ENCODE measurements at regions not wholly inside any gene's neighbourhood (a gene's known extent, or its start where the extent isn't known, plus 50 kb on each side); places are given as distances from the start of the nearest gene placed in this dataset.

DNA sequence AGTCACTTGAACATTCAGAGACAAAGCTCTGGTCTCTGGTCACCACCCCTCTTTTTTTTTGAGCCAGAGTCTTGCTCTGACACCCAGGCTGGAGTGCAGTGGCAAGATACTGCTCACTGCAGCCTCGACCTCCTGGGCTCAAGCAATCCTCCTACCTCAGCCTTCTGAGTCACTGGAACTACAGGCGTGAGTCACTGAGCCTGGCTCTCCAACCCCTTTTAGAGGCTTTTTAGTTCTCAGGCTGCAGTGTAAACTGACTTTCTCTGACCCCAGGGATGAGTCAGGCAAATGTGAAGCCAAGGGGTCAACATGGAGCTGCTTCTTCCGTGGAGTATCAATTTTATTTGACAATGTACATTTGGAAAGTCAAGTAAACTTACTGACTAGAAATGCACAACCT, 229.2 kb downstream of the PTTG2 start:
- Mint-ChIP-seq H3K4me3 (no peak overlapping the region), H3K36me3 (no peaks in the 10 kb centered on the region), H3K27ac (no peak overlapping the region), H3K9me3 (no peaks in the 10 kb centered on the region), H3K27me3 (peaks cover 10% of the 10 kb centered on the region), H3K4me1 (peaks cover 2% of the 10 kb centered on the region)
- no peak for ATAC-seq

DNA sequence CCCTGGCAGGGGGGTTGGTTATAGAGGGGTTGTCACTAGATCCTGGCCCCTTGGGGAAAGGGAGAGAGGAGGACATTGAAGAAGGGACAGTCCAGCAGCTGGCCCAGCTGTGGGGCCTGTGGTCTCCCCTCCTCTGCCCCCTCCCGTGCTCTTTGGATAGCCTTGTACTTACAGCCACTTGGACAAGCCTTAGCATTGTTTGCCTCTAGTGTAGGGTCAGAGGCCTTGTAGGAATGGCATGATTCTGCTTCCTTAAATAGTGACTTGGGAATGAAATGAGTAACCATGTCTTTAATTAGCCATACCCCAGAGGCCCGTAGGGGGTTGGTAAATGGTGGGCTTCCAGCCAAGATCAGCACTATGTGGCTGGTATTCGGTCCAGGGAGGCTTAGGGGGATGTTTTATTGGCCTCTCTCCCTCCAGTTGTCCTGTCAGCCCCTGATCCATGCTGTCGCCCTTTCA, 230.6 kb downstream of the PTTG2 start:
- ATAC-seq, result no peak
- no peak overlapping the region for H3K4me3 Mint-ChIP-seq
- peaks cover 13% of the 10 kb centered on the region for H3K27me3 Mint-ChIP-seq
- peaks cover 6% of the 10 kb centered on the region for H3K4me1 Mint-ChIP-seq
- H3K9me3 Mint-ChIP-seq, result no peaks in the 10 kb centered on the region
- H3K27ac Mint-ChIP-seq, result no peak overlapping the region
- H3K36me3 Mint-ChIP-seq, result no peaks in the 10 kb centered on the region

DNA sequence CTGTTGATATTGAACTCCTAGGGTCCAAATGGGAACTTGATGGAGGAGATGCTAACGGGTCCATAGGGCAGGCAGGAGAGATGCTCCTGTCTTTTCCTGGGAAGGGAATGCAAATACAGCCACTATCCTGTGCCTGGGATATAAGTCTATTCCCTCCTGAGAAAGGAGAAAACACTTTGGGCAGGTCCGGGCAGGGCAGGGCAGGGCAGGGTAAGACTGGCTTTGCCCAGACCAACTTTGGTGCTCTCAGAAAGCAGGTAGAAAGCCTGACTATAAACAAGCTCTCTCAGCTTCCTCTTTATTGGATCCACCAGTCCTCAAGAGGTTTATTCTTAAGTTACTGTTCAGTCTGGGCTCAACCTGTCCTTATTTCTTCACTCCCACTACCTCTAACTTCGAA, 232.3 kb downstream of the PTTG2 start:
- Mint-ChIP-seq H3K9me3 (no peaks in the 10 kb centered on the region), H3K36me3 (no peaks in the 10 kb centered on the region), H3K4me3 (no peak overlapping the region), H3K4me1 (peaks cover 6% of the 10 kb centered on the region), H3K27ac (no peak overlapping the region), H3K27me3 (peaks cover 18% of the 10 kb centered on the region)
- ATAC-seq, result no peak

DNA sequence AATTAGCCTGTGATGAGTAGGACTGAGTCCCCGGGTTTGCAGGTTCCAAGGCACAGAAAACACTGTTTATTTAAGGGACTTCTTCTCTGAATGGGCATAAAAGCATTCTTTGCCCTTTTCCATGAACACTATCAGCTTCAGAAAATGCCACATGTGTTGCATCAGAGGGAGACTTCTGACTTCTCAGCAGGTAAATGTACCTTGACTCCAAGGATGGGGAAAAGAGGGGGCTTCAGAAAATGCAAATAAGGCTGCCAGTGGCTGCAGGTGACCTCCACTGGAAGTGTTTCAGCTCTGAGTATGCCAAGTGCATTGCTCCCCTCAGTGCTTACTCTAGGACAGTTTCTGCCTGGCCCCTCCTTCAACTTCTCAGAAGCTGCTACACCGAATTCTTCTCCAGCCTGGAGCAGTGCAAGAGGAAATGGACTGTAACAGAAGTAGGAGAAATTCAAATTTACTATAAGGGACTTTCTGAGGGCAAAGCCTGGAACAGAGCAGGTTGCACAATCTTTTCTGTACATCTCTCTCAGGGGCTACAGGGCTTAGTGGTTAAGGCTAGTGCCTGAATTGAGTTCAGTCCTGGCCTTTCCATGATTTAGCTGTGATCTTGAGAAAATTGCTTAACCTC, 233.2 kb downstream of the PTTG2 start:
- H3K4me1 Mint-ChIP-seq, result peaks cover 6% of the 10 kb centered on the region
- no peak overlapping the region for H3K4me3 Mint-ChIP-seq
- peaks cover 18% of the 10 kb centered on the region for H3K27me3 Mint-ChIP-seq
- no peaks in the 10 kb centered on the region for H3K36me3 Mint-ChIP-seq
- H3K9me3 Mint-ChIP-seq, result no peaks in the 10 kb centered on the region
- H3K27ac Mint-ChIP-seq, result no peak overlapping the region
- ATAC-seq, result no peak

DNA sequence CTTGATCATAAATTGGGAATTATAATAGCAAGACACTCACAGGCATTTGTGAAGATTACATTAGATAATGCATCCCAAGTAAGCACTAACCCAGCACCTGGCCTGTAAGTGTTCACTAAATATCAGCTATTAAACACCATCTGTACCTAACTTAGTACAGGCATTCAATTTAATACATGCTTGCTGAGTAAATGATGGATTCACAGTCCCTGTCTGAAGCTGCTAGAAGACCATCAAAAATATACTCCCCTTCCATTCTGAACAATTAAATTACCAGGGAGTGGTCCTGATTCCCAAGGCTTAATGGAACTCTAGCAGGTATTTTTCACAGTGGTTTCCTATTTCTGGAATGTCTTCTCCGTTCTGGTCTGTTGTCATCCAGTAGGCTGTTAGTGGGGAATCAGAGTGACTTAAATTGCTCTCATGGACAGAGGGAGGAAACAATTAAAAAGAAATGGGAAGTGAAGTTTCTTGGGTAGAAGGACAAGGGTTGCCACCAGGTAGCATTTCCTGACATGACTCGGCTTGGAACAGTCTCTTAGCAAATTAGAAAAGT, 233.9 kb downstream of the PTTG2 start:
- Mint-ChIP-seq H3K36me3 (no peaks in the 10 kb centered on the region), H3K4me1 (peaks cover 6% of the 10 kb centered on the region), H3K4me3 (no peak overlapping the region), H3K27ac (no peak overlapping the region), H3K27me3 (peaks cover 18% of the 10 kb centered on the region), H3K9me3 (no peaks in the 10 kb centered on the region)
- ATAC-seq, result peak; percentile 28

DNA sequence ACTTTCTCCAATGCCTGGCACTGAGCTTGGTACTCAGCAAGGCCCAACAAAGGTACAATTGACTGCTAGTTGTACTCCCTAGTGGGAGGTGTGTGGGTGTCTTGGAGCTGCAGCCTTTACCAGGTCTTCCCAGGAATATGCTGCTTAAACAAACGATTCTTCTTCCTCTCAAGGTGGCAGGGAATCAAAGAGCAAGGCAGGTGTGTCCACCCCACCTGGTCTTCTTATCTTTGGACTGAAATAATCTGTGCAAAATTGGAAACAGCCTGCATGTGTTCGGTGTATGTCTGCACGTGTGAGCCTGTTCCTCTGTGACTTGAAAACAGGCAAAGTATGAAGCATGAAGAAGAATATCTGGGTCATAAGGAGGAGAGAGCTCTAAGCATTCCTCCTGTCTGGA, 235.3 kb downstream of the PTTG2 start:
- H3K27ac Mint-ChIP-seq, result no peak overlapping the region

DNA sequence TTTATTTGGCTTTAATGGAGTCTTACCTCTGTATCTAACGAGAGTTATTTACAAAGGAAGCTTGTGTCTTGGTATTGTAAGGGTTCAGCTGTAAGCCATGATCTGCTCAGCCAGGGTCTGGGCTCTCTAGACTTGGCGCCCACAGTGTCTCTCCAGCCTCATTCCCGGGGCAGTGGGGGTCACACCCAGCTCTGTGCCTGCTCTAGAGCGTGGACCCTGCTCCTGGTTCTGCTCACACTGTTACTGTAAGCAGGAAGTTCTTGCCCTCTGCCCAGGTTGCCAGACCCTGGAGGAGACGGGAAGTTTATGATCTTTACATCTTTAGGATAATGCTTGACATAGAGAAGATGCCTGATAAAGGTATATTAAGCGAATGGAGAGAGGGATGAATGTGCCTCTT, 235.7 kb downstream of the PTTG2 start:
- no peak overlapping the region for H3K27ac Mint-ChIP-seq

More for the DNA sequence above, 235.3 kb downstream of the PTTG2 start:
- Mint-ChIP-seq H3K27me3 (peaks cover 18% of the 10 kb centered on the region), H3K4me3 (no peak overlapping the region), H3K9me3 (no peaks in the 10 kb centered on the region), H3K36me3 (no peaks in the 10 kb centered on the region), H3K4me1 (peaks cover 6% of the 10 kb centered on the region)
- ATAC-seq, result no peak

DNA sequence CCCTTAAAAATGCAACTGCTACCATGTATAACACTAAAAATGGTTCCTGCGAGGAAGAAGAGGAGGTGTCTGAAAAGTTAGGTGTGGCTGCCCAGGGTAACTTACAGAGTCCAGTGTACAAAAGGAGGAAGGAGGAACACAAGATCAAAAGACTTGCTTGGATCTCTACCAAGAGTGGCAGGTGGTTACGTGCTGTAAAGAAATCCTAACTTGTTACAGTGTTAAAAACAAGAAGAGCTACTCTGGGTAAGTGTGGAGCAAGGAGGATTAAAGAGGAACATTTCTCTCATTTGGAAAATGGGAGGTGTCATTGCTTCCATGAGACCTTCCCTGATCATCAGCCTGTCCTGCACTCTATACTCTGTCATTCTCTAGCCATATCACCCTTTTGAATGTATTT, 242.0 kb downstream of the PTTG2 start:
- Mint-ChIP-seq H3K4me3 (no peak overlapping the region), H3K27ac (no peak overlapping the region), H3K27me3 (no peaks in the 10 kb centered on the region), H3K4me1 (no peaks in the 10 kb centered on the region), H3K9me3 (peaks cover 3% of the 10 kb centered on the region), H3K36me3 (no peaks in the 10 kb centered on the region)
- no peak for ATAC-seq

More for the DNA sequence above, 235.7 kb downstream of the PTTG2 start:
- H3K27me3 Mint-ChIP-seq, result peaks cover 18% of the 10 kb centered on the region
- H3K36me3 Mint-ChIP-seq, result no peaks in the 10 kb centered on the region
- H3K4me1 Mint-ChIP-seq, result peaks cover 6% of the 10 kb centered on the region
- no peaks in the 10 kb centered on the region for H3K9me3 Mint-ChIP-seq
- no peak overlapping the region for H3K4me3 Mint-ChIP-seq
- no peak for ATAC-seq

DNA sequence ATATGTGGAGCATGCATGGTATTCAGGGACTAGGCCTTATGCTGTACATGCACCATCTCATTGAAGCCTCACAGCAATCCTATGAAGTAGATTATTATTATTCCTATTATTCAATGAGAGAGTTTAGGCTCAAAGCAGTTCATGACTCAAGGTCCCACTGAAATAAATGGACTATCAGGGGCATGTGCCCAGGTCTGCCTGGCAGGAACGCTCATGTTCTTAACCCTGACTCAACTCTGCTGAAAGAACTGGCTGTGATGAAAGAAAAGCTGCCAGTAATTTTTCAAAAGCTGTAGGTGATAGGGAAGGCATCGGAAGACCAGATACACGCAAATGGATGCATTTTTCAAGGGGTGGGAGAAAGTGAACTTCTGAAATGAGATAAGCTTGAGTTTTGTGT, 243.4 kb downstream of the PTTG2 start:
- H3K9me3 Mint-ChIP-seq, result peaks cover 6% of the 10 kb centered on the region
- H3K4me1 Mint-ChIP-seq, result no peaks in the 10 kb centered on the region
- ATAC-seq, result no peak
- H3K27ac Mint-ChIP-seq, result no peak overlapping the region
- H3K4me3 Mint-ChIP-seq, result no peak overlapping the region
- H3K27me3 Mint-ChIP-seq, result no peaks in the 10 kb centered on the region
- H3K36me3 Mint-ChIP-seq, result no peaks in the 10 kb centered on the region

DNA sequence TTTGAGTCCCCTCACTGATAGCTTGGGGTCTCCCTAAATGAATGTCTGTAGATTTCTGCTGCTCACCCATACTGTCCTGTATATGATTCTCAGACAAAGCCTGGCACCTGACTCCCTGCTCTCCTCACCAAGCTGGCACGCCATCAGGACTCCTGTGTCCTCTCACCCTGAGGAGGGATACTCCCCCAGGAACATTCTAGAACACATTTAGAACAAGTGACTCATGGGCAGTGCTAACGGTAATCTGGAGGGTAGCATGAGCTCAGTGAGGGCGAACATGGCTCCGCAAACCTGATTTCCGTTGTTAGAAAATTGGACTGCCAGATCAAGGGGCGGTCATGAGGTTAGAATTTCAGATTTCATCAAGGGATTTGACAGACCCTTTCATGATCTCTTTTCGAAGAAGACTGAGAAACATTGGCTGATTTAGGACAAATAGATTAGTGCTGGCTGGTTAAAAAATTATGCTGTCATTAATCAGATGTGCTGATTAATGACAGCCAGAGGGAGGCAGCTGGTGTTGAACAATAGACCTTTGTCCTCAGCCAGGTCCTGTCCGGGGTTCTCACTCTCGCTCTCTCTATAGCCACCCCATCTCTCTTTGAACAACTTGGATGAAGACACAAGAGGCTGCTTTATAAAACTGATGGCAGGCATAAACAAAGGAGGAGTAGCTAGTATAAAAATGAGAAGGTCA, 244.3 kb downstream of the PTTG2 start:
- no peak overlapping the region for H3K27ac Mint-ChIP-seq
- ATAC-seq, result no peak
- H3K4me1 Mint-ChIP-seq, result no peaks in the 10 kb centered on the region
- peaks cover 6% of the 10 kb centered on the region for H3K9me3 Mint-ChIP-seq
- no peaks in the 10 kb centered on the region for H3K27me3 Mint-ChIP-seq
- H3K4me3 Mint-ChIP-seq, result no peak overlapping the region
- no peaks in the 10 kb centered on the region for H3K36me3 Mint-ChIP-seq

DNA sequence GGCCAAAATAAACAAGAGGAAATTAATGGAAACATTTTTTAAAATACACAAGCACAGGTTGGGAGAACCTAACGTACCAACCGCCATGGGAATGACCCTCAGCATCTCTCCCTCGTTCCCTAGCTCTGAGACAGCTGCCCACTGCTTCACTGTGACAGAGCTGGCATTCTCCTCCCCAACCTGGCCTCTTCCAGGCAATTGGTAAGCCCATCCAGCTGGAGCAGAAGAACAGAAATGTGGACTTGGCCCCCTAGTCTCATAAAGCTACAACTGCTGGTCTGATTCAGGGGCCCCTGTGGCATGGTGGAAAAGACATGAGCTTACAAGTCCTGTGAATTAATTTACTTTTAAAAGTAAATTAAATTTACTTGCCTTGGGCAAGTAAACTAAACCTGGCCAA, 245.1 kb downstream of the PTTG2 start:
- no peaks in the 10 kb centered on the region for H3K4me1 Mint-ChIP-seq

DNA sequence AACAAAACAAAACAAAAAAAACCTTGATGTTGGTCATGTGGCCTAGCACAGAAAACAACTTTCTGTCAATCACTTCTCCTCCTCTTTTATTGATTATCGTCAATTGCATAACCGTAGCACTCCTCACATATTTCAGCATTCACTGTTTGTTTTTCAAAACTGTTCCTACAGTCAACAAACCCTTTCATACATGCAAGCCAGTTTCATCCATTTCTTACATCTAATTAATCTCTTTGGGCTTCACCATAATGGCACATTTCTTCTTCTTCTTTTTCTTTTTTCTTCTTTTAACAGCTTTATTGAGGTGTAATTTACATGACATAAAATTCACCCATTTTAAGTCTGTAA, 246.9 kb downstream of the PTTG2 start:
- H3K36me3 Mint-ChIP-seq, result no peaks in the 10 kb centered on the region
- H3K4me1 Mint-ChIP-seq, result no peaks in the 10 kb centered on the region
- no peak overlapping the region for H3K4me3 Mint-ChIP-seq
- peaks cover 6% of the 10 kb centered on the region for H3K9me3 Mint-ChIP-seq
- ATAC-seq, result no peak
- no peak overlapping the region for H3K27ac Mint-ChIP-seq
- no peaks in the 10 kb centered on the region for H3K27me3 Mint-ChIP-seq

More for the DNA sequence above, 245.1 kb downstream of the PTTG2 start:
- Mint-ChIP-seq H3K36me3 (no peaks in the 10 kb centered on the region), H3K27ac (no peak overlapping the region), H3K9me3 (peaks cover 6% of the 10 kb centered on the region), H3K4me3 (no peak overlapping the region), H3K27me3 (no peaks in the 10 kb centered on the region)
- ATAC-seq, result no peak

DNA sequence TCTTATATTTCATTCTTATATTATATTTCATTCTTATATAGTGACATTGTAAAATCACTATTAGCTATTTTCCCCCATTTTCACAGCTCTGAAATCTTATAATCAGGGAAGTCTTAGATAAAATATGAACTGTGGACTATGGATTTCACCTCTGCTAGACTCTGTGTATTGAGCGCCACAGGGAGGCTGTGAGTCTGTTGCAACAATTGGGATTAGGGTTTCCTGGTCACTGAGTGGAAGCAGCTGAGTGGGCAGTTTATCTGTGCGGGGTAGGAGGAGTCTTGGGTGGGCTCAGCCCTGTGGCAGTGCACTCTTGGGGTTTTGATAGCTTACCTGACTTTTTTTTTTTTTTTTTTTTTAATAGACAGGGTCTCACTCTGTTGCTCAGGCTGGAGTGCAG, 249.5 kb downstream of the PTTG2 start:
- Mint-ChIP-seq H3K4me3 (no peak overlapping the region), H3K4me1 (peaks cover 7% of the 10 kb centered on the region), H3K9me3 (peaks cover 6% of the 10 kb centered on the region), H3K27ac (no peak overlapping the region), H3K27me3 (no peaks in the 10 kb centered on the region), H3K36me3 (no peaks in the 10 kb centered on the region)
- no peak for ATAC-seq

DNA sequence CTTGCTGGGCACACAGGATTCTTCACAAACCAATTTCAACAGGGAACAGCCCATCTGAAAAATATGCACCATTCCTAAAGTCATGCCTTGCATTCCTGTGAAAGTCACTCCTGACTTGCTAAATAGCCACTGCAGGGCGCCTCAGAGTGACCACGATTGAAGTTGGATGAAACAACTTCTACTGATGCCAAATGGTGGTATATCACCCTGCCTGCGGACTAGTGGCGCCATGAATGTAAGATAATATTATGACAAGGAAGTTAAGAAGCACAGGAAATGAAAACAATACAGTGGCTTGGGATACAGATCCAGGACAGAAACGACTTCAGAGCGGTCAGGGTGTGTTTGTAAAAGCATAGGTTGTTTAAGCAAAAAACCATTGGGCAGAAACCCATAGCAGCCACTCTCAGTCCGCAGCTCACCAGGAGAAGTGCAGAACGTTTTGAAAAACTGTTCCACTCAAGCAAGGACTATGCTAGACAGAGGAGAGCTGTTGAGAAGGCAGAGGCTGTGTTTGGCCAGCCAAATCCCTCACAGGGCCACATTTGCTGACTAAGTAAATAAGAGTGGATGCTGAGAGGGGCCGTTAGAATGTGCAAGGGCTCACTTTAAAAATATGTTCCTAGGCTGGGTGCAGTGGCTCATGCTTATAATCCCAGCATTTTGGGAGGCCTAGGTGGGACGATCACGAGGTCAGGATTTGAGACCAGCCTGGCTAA, 250.4 kb downstream of the PTTG2 start:
- peaks cover 7% of the 10 kb centered on the region for H3K4me1 Mint-ChIP-seq
- ATAC-seq, result no peak
- no peak overlapping the region for H3K4me3 Mint-ChIP-seq
- H3K27me3 Mint-ChIP-seq, result no peaks in the 10 kb centered on the region
- no peak overlapping the region for H3K27ac Mint-ChIP-seq
- H3K9me3 Mint-ChIP-seq, result peaks cover 8% of the 10 kb centered on the region
- no peaks in the 10 kb centered on the region for H3K36me3 Mint-ChIP-seq

DNA sequence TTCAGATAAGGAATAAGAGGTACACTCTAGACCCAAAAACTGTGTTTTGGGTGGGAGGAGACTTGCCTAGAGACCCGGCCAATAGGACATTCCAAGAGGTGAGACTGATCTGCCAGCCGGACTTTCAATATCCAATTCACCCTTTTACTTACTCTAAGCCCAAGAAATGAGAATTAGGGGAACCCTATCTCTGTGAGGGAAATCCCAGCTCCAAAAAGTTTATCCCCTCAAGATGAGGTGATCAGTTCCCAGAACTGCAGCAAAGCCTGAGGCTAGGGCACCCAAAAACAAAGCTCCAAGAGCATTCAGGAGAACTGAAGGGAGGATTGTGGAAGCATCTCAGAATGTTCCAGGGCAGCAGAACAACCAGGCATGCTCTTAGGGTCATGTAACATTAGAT, 251.7 kb downstream of the PTTG2 start:
- H3K27ac Mint-ChIP-seq, result no peak overlapping the region
- peaks cover 7% of the 10 kb centered on the region for H3K4me1 Mint-ChIP-seq
- H3K27me3 Mint-ChIP-seq, result no peaks in the 10 kb centered on the region

More for the DNA sequence above, 251.7 kb downstream of the PTTG2 start:
- peaks cover 8% of the 10 kb centered on the region for H3K9me3 Mint-ChIP-seq
- no peaks in the 10 kb centered on the region for H3K36me3 Mint-ChIP-seq
- H3K4me3 Mint-ChIP-seq, result no peak overlapping the region
- no peak for ATAC-seq
